ENCODE measurements at regions not wholly inside any gene's neighbourhood (a gene's known extent, or its start where the extent isn't known, plus 50 kb on each side); places are given as distances from the start of the nearest gene placed in this dataset.

- TF ChIP-seq POLR2A (IDR thresholded peaks at IDR 0.05): no peak
- TF ChIP-seq CTCF (IDR thresholded peaks at IDR 0.05): no peak
- TF ChIP-seq POLR2AphosphoS5 (IDR thresholded peaks at IDR 0.05): no peak
These were observed 78.0 kb upstream of the ZNF648 start for GRCh38 chr1:182139496-182139895.
